HL-60 (cell line): ENCODE measurements at regions not wholly inside any gene's neighbourhood (a gene's known extent, or its start where the extent isn't known, plus 50 kb on each side); places are given as distances from the start of the nearest gene placed in this dataset.

Experiments
- POLR2AphosphoS5 ChIP-seq: IDR thresholded peaks from 2 replicates; pipeline ENCODE4 v1.6.1; 2012; ENCODE audit warnings: low read depth
- TF ChIP-seq, protein P1 (sequence below): IDR thresholded peaks from 2 replicates; pipeline ENCODE4 v1.6.1; 2012; ENCODE audit warnings: low read depth; ENCODE audit not compliant: insufficient replicate concordance
- TF ChIP-seq, protein P2 (sequence below): IDR thresholded peaks from one replicate; pipeline ENCODE4 v1.5.1; 2011; ENCODE audit warnings: low read length, control low read depth, inconsistent platforms; ENCODE audit not compliant: insufficient read depth

DNA sequence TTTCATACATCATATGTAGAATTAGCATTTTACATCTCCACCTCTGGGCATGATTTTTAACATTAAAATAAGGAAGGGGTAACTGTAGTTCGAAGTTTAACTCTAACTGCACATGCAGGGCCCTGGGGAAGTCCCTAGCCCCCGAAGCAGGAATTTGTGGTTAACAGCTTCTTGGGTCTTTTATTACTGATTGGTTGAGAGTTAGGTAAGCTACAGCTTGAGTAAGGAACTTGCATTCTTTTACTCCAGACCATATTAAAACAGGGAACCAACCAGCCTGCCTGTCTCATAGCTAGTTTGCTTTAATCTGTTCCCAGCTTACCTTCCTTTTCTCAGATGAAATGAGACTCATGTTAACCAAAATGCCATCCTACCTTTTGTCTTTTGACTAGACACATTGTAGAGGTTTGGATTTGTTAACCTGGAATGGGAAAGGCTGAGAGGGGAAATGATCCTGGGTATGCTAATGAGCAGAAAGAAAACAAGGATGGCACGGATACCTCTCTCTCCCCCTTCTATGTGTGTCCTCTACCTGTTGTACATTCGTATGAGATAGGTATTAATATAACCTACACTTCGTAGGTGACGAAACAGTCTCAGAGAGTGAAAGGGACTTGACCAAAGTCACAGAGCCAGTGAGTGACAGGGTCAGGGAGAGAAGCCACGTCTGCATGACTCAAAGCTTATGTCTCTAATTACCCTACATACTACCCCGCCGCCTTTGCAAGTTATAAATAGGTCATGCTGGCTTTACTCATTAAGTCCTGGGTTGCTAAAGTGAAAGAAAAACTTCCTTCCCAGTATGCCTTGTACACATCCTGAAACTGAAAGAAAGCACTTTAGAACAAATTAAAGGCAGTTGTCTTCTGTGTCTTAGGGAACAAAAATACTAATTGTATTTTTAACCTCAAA, 119.5 kb upstream of the AFF2 start:
- TF ChIP-seq, protein P1, sequence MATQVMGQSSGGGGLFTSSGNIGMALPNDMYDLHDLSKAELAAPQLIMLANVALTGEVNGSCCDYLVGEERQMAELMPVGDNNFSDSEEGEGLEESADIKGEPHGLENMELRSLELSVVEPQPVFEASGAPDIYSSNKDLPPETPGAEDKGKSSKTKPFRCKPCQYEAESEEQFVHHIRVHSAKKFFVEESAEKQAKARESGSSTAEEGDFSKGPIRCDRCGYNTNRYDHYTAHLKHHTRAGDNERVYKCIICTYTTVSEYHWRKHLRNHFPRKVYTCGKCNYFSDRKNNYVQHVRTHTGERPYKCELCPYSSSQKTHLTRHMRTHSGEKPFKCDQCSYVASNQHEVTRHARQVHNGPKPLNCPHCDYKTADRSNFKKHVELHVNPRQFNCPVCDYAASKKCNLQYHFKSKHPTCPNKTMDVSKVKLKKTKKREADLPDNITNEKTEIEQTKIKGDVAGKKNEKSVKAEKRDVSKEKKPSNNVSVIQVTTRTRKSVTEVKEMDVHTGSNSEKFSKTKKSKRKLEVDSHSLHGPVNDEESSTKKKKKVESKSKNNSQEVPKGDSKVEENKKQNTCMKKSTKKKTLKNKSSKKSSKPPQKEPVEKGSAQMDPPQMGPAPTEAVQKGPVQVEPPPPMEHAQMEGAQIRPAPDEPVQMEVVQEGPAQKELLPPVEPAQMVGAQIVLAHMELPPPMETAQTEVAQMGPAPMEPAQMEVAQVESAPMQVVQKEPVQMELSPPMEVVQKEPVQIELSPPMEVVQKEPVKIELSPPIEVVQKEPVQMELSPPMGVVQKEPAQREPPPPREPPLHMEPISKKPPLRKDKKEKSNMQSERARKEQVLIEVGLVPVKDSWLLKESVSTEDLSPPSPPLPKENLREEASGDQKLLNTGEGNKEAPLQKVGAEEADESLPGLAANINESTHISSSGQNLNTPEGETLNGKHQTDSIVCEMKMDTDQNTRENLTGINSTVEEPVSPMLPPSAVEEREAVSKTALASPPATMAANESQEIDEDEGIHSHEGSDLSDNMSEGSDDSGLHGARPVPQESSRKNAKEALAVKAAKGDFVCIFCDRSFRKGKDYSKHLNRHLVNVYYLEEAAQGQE = no peak
- TF ChIP-seq, protein P2, sequence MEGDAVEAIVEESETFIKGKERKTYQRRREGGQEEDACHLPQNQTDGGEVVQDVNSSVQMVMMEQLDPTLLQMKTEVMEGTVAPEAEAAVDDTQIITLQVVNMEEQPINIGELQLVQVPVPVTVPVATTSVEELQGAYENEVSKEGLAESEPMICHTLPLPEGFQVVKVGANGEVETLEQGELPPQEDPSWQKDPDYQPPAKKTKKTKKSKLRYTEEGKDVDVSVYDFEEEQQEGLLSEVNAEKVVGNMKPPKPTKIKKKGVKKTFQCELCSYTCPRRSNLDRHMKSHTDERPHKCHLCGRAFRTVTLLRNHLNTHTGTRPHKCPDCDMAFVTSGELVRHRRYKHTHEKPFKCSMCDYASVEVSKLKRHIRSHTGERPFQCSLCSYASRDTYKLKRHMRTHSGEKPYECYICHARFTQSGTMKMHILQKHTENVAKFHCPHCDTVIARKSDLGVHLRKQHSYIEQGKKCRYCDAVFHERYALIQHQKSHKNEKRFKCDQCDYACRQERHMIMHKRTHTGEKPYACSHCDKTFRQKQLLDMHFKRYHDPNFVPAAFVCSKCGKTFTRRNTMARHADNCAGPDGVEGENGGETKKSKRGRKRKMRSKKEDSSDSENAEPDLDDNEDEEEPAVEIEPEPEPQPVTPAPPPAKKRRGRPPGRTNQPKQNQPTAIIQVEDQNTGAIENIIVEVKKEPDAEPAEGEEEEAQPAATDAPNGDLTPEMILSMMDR = no peak
- no peak for TF ChIP-seq POLR2AphosphoS5
